ELR (cell line): ENCODE measurements at regions not wholly inside any gene's neighbourhood (a gene's known extent, or its start where the extent isn't known, plus 50 kb on each side); places are given as distances from the start of the nearest gene placed in this dataset.
A peak's percentile ranks its signal among the peaks of the same experiment; 100 is the strongest.

ENCODE experiments used
- DNase-seq: peaks from one replicate; pipeline ENCODE4 v3.0.0-alpha.2; 2015; ENCODE audit warnings: low read depth

- DNase-seq, result no peak
These were observed 570.5 kb downstream of the TDRD15 start for GRCh38 chr2:21694079-21694878.

GRCh38 chr2:21696900-21697299, 573.1 kb downstream of the TDRD15 start:
- no peak for DNase-seq

- no peak for DNase-seq
These were observed 576.9 kb downstream of the TDRD15 start for GRCh38 chr2:21700644-21701043.

- no peak for DNase-seq
These were observed 586.3 kb downstream of the TDRD15 start for GRCh38 chr2:21710031-21710430.

GRCh38 chr2:21710496-21710895, 586.7 kb downstream of the TDRD15 start:
- DNase-seq, result no peak

- DNase-seq, result no peak
These were observed 592.1 kb downstream of the TDRD15 start for GRCh38 chr2:21715887-21716286.

- DNase-seq, result no peak
These were observed 603.3 kb downstream of the TDRD15 start for GRCh38 chr2:21727101-21727500.

- DNase-seq, result no peak
These were observed 604.4 kb downstream of the TDRD15 start for GRCh38 chr2:21728133-21728532.

GRCh38 chr2:21730141-21730540, 606.4 kb downstream of the TDRD15 start:
- no peak for DNase-seq

GRCh38 chr2:21740484-21740883, 616.7 kb downstream of the TDRD15 start:
- DNase-seq, result no peak

GRCh38 chr2:21746499-21746898, 622.7 kb downstream of the TDRD15 start:
- no peak for DNase-seq

- no peak for DNase-seq
These were observed 624.7 kb downstream of the TDRD15 start for GRCh38 chr2:21748501-21748900.

- peak; percentile 4 for DNase-seq
These were observed 630.5 kb downstream of the TDRD15 start for GRCh38 chr2:21754164-21754788.

- DNase-seq, result no peak
These were observed 634.1 kb downstream of the TDRD15 start for GRCh38 chr2:21757805-21758430.

GRCh38 chr2:21759819-21760218, 636.1 kb downstream of the TDRD15 start:
- no peak for DNase-seq

- no peak for DNase-seq
These were observed 637.6 kb downstream of the TDRD15 start for GRCh38 chr2:21761361-21761760.

- no peak for DNase-seq
These were observed 639.7 kb downstream of the TDRD15 start for GRCh38 chr2:21763501-21763900.

- DNase-seq, result no peak
These were observed 647.0 kb downstream of the TDRD15 start for GRCh38 chr2:21770787-21771186.

- DNase-seq, result peak; percentile 82
These were observed 648.9 kb downstream of the TDRD15 start for GRCh38 chr2:21772624-21773023.

GRCh38 chr2:21773168-21773567, 649.4 kb downstream of the TDRD15 start:
- peak; percentile 9 for DNase-seq

GRCh38 chr2:21774691-21775368, 651.1 kb downstream of the TDRD15 start:
- no peak for DNase-seq

- DNase-seq, result no peak
These were observed 656.0 kb downstream of the TDRD15 start for GRCh38 chr2:21779786-21780185.

- no peak for DNase-seq
These were observed 658.2 kb downstream of the TDRD15 start for GRCh38 chr2:21781962-21782361.
